EH (cell line): ENCODE measurements at regions not wholly inside any gene's neighbourhood (a gene's known extent, or its start where the extent isn't known, plus 50 kb on each side); places are given as distances from the start of the nearest gene placed in this dataset.

Source experiments
- DNase-seq: peaks from one replicate; pipeline ENCODE4 v3.0.0-alpha.2; 2015; ENCODE audit warnings: low read depth

GRCh38 chr2:156087875-156088274, 244.6 kb downstream of the NR4A2 start:
- DNase-seq: no peak

DNA sequence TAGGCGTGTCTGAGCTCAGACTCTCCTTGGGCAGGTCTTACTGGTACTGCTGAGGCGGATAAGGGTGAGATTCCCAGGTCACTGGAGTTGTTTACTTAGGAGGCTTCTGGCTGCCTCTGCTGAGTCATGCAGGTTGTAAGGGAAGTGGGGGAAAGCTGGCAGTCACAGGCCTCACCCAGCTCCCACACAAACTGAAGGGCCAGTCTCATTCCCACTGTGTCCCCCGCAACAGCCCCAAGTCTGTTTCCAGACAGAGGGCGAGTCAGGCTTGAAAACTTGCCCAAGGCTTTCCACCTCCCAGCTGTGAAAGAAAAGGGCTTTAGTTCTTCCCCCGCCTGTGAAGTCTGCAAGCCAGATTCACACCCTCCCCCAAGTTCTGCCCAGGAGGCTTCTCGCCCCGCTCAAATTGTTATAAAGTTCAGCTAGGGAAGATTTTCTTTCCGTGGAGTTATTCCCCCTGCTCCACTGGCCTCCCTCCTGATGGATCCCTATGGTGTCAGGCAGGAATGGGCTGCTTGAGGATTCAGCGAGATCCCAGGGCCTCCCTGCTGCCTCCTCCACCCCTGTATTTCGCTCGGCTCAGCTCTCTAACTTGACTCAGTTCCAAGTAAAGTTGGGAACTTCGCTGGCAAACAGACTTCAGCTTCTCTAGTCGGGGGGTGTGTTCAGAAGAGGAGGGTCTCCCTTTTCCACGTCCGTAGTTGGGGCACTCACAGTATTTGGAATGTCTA, 248.6 kb downstream of the NR4A2 start:
- no peak for DNase-seq

- DNase-seq: no peak
These were observed 252.7 kb downstream of the NR4A2 start for GRCh38 chr2:156079845-156080244.

- no peak for DNase-seq
These were observed 255.3 kb downstream of the NR4A2 start for GRCh38 chr2:156077041-156077742.

DNA sequence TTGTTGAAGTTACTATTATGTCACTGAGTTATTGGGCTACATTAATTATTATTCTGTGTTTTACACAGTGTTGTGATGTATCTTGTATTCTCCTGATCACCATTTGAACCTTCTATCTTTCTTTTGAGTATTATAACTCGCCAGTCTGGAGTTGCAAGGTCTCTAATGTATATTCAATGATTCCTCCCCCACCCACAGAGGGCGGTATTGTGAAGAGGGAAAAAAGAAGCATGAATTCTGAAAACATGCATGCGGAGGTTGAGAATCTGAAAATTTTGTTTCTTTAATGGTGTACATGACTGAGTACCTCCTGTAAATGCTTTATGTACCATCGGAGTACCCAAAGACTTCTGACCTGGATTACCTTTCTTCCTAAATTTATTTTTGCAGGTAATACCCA, 266.6 kb downstream of the NR4A2 start:
- DNase-seq: no peak

- DNase-seq: no peak
These were observed 268.0 kb downstream of the NR4A2 start for GRCh38 chr2:156064540-156064939.

- DNase-seq: no peak
These were observed 274.9 kb downstream of the NR4A2 start for GRCh38 chr2:156057647-156058046.

- no peak for DNase-seq
These were observed 277.5 kb downstream of the NR4A2 start for GRCh38 chr2:156054983-156055382.

GRCh38 chr2:156046900-156047299, 285.6 kb downstream of the NR4A2 start:
- no peak for DNase-seq

GRCh38 chr2:156042895-156043294, 289.6 kb downstream of the NR4A2 start:
- no peak for DNase-seq

- no peak for DNase-seq
These were observed 294.5 kb downstream of the NR4A2 start for GRCh38 chr2:156038021-156038420.

- no peak for DNase-seq
These were observed 295.0 kb downstream of the NR4A2 start for GRCh38 chr2:156037482-156037881.

DNA sequence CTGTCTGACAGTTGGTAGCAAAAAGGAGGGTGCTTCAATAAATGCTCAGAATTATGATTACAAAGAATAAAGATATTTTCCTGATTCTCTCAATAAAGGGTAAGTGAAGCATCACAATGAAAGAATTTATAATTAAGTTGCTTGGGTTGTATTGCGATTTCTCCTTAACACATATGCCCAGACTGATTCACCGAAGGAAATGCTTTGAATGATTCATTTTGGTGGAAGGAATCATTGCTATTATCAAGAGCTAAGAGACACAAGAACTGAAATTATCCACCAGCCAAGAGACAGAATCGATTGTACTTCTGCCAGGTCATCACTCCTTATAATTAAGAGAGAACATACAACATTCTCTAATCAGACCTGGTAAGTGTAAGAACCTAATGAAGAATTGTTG, 301.4 kb downstream of the NR4A2 start:
- DNase-seq: no peak

- no peak for DNase-seq
These were observed 309.2 kb downstream of the NR4A2 start for GRCh38 chr2:156023229-156023869.

- no peak for DNase-seq
These were observed 311.1 kb downstream of the NR4A2 start for GRCh38 chr2:156021146-156022040.

- no peak for DNase-seq
These were observed 313.2 kb downstream of the NR4A2 start for GRCh38 chr2:156019341-156019740.

GRCh38 chr2:156017341-156017885, 315.1 kb downstream of the NR4A2 start:
- no peak for DNase-seq

GRCh38 chr2:156009293-156009692, 323.2 kb downstream of the NR4A2 start:
- DNase-seq: no peak

- no peak for DNase-seq
These were observed 325.6 kb downstream of the NR4A2 start for GRCh38 chr2:156006721-156007618.

- no peak for DNase-seq
These were observed 326.4 kb downstream of the NR4A2 start for GRCh38 chr2:156005999-156006712.
